Adrenal gland (tissue), 5 donors: ENCODE measurements at regions not wholly inside any gene's neighbourhood (a gene's known extent, or its start where the extent isn't known, plus 50 kb on each side); places are given as distances from the start of the nearest gene placed in this dataset.
"Not testable (repeated sequence)": the region's sequence is repeated elsewhere in the genome, so short reads cannot be mapped to it uniquely, and the experiment has no call there.

Experiments used
- CTCF ChIP-seq, 6 experiments: fragments of 450-650 bp in 4 of 6; fragments of 200-600 bp in 2 of 6; sonication (generic) in 1 of 6; IDR thresholded peaks; 1 replicate in 5 of 6; 2 replicates in 1 of 6; pipeline versions ENCODE4 v1.5.1 to v1.8.0; 2016 to 2021; ENCODE audit warnings: antibody characterized with exemption in 6 of 6, mild to moderate bottlenecking in 2 of 6, moderate library complexity in 1 of 6
- POLR2A ChIP-seq, 2 donors: fragments of 450-650 bp; IDR thresholded peaks; one replicate each; pipeline ENCODE4 v1.6.1; 2017; ENCODE audit warnings: antibody characterized with exemption in 2 of 2, mild to moderate bottlenecking in 2 of 2, moderate library complexity in 1 of 2
- donor health status: DM: no; HTN: no; CAD: no.

GRCh38 chr1:845641-846040 is 78.1 kb upstream of the SAMD11 start:
- TF ChIP-seq CTCF, POLR2A (IDR thresholded peaks at IDR 0.05): not testable (repeated sequence)
